ENCODE measurements at regions not wholly inside any gene's neighbourhood (a gene's known extent, or its start where the extent isn't known, plus 50 kb on each side); places are given as distances from the start of the nearest gene placed in this dataset.

DNA sequence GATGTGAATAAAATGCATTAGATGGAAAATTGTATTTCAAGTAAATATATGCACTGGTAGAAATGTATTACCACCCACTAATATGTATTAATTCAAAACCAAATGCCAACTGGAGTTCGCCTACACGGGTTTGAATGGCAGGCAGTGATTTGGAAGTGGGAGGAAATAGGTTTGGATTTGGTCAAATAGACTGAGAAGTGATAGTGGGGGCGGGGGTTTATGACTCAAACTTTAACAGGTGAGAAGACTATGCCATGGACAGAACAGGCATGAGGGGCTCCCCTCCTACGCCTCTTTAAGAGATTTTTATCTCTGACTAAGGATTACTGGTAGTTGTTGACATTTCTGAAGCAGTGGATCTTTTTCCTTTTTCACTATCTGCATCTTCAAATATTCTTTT, 677.8 kb downstream of the NTRK3 start:
- no peak overlapping the region for H3K18ac ChIP-seq (ENCODE audit: low read depth in 1 of 2, low read length in 2 of 2)
- 95% methylated on average over 3 of the region's 4 CpGs for WGBS

GRCh38 chr15:87577336-87577735, 679.2 kb downstream of the NTRK3 start:
- no peak overlapping the region for H2AK5ac ChIP-seq (ENCODE audit: low read length, severe bottlenecking)
- H3K27ac ChIP-seq (ENCODE audit: low read length, poor library complexity, severe bottlenecking) = no peak overlapping the region
- no peaks in the 10 kb centered on the region for H3K79me1 ChIP-seq (replicated peaks; ENCODE audit: low read length, poor library complexity, severe bottlenecking)
- H3K14ac ChIP-seq (ENCODE audit: low read length in 2 of 2) = no peak overlapping the region
- no peak overlapping the region for H3K23ac ChIP-seq (ENCODE audit: low read length in 2 of 2)
- H3K4me2 ChIP-seq (ENCODE audit: low read length, poor library complexity, severe bottlenecking) = no peak overlapping the region
- 90% methylated on average over 3 of the region's 3 CpGs for WGBS
- H3K4me1 ChIP-seq (ENCODE audit: control insufficient read depth, insufficient read depth, low read depth, low read length) = peaks cover 2% of the 10 kb centered on the region
- H2BK5ac ChIP-seq (ENCODE audit: low read depth, low read length, poor library complexity, severe bottlenecking) = no peak overlapping the region
- H3K4ac ChIP-seq (ENCODE audit: low read depth in 1 of 2, low read length in 2 of 2) = no peak overlapping the region
- H3K36me3 ChIP-seq (ENCODE audit: control insufficient read depth in 1 of 2, insufficient read depth in 2 of 2, low read depth in 1 of 2, low read length in 2 of 2) = no peaks in the 10 kb centered on the region
- no peak overlapping the region for H2BK12ac ChIP-seq (ENCODE audit: low read length in 2 of 2)
- no peak overlapping the region for H3K9ac ChIP-seq (ENCODE audit: low read length)
- no peak overlapping the region for H4K91ac ChIP-seq (ENCODE audit: low read length)
- no peak for DNase-seq
- H2AFZ ChIP-seq (ENCODE audit: low read depth, low read length) = no peak overlapping the region
- H3K9me3 ChIP-seq (ENCODE audit: control insufficient read depth, low read length) = no peaks in the 10 kb centered on the region
- no peak overlapping the region for H2BK120ac ChIP-seq (ENCODE audit: low read depth, low read length)
- no peaks in the 10 kb centered on the region for H3K27me3 ChIP-seq (ENCODE audit: control insufficient read depth in 1 of 2, insufficient read depth in 1 of 2, low read length in 2 of 2)
- no peak overlapping the region for H4K8ac ChIP-seq (ENCODE audit: low read length)
- no peak overlapping the region for H3K4me3 ChIP-seq (ENCODE audit: insufficient read depth in 1 of 2, low read depth in 1 of 2, low read length in 2 of 2)
- H2BK15ac ChIP-seq (ENCODE audit: low read depth, poor library complexity, severe bottlenecking) = no peak overlapping the region
- no peak overlapping the region for H3K18ac ChIP-seq (ENCODE audit: low read depth in 1 of 2, low read length in 2 of 2)

More for the DNA sequence above, 677.8 kb downstream of the NTRK3 start:
- Histone ChIP-seq H3K23ac (ENCODE audit: low read length in 2 of 2) (no peak overlapping the region), H2BK120ac (ENCODE audit: low read depth, low read length) (no peak overlapping the region), H4K8ac (ENCODE audit: low read length) (no peak overlapping the region), H4K91ac (ENCODE audit: low read length) (no peak overlapping the region), H3K4me1 (ENCODE audit: control insufficient read depth, insufficient read depth, low read depth, low read length) (no peaks in the 10 kb centered on the region), H2BK15ac (ENCODE audit: low read depth, poor library complexity, severe bottlenecking) (no peak overlapping the region), H3K4me3 (ENCODE audit: insufficient read depth in 1 of 2, low read depth in 1 of 2, low read length in 2 of 2) (no peak overlapping the region), H3K4me2 (ENCODE audit: low read length, poor library complexity, severe bottlenecking) (no peak overlapping the region), H3K79me1 (replicated peaks; ENCODE audit: low read length, poor library complexity, severe bottlenecking) (no peaks in the 10 kb centered on the region), H3K14ac (ENCODE audit: low read length in 2 of 2) (no peak overlapping the region), H2BK12ac (ENCODE audit: low read length in 2 of 2) (no peak overlapping the region), H3K4ac (ENCODE audit: low read depth in 1 of 2, low read length in 2 of 2) (no peak overlapping the region), H3K27ac (ENCODE audit: low read length, poor library complexity, severe bottlenecking) (no peak overlapping the region), H2AFZ (ENCODE audit: low read depth, low read length) (no peak overlapping the region), H3K27me3 (ENCODE audit: control insufficient read depth in 1 of 2, insufficient read depth in 1 of 2, low read length in 2 of 2) (no peaks in the 10 kb centered on the region), H2BK5ac (ENCODE audit: low read depth, low read length, poor library complexity, severe bottlenecking) (no peak overlapping the region), H3K36me3 (ENCODE audit: control insufficient read depth in 1 of 2, insufficient read depth in 2 of 2, low read depth in 1 of 2, low read length in 2 of 2) (no peaks in the 10 kb centered on the region), H3K9ac (ENCODE audit: low read length) (no peak overlapping the region), H2AK5ac (ENCODE audit: low read length, severe bottlenecking) (no peak overlapping the region), H3K9me3 (ENCODE audit: control insufficient read depth, low read length) (no peaks in the 10 kb centered on the region)
- no peak for DNase-seq

- Histone ChIP-seq H3K27me3 (ENCODE audit: control insufficient read depth in 1 of 2, insufficient read depth in 1 of 2, low read length in 2 of 2) (no peaks in the 10 kb centered on the region), H2AK5ac (ENCODE audit: low read length, severe bottlenecking) (no peak overlapping the region), H3K23ac (ENCODE audit: low read length in 2 of 2) (no peak overlapping the region), H2BK12ac (ENCODE audit: low read length in 2 of 2) (no peak overlapping the region), H2BK120ac (ENCODE audit: low read depth, low read length) (no peak overlapping the region), H3K36me3 (ENCODE audit: control insufficient read depth in 1 of 2, insufficient read depth in 2 of 2, low read depth in 1 of 2, low read length in 2 of 2) (no peaks in the 10 kb centered on the region), H3K18ac (ENCODE audit: low read depth in 1 of 2, low read length in 2 of 2) (no peak overlapping the region), H3K4ac (ENCODE audit: low read depth in 1 of 2, low read length in 2 of 2) (no peak overlapping the region), H2AFZ (ENCODE audit: low read depth, low read length) (no peak overlapping the region), H3K4me2 (ENCODE audit: low read length, poor library complexity, severe bottlenecking) (no peak overlapping the region), H3K9me3 (ENCODE audit: control insufficient read depth, low read length) (no peaks in the 10 kb centered on the region), H3K79me1 (replicated peaks; ENCODE audit: low read length, poor library complexity, severe bottlenecking) (no peaks in the 10 kb centered on the region), H2BK15ac (ENCODE audit: low read depth, poor library complexity, severe bottlenecking) (no peak overlapping the region), H3K4me3 (ENCODE audit: insufficient read depth in 1 of 2, low read depth in 1 of 2, low read length in 2 of 2) (no peak overlapping the region), H2BK5ac (ENCODE audit: low read depth, low read length, poor library complexity, severe bottlenecking) (no peak overlapping the region), H4K8ac (ENCODE audit: low read length) (no peak overlapping the region), H4K91ac (ENCODE audit: low read length) (no peak overlapping the region), H3K14ac (ENCODE audit: low read length in 2 of 2) (no peak overlapping the region), H3K9ac (ENCODE audit: low read length) (no peak overlapping the region), H3K4me1 (ENCODE audit: control insufficient read depth, insufficient read depth, low read depth, low read length) (peaks cover 2% of the 10 kb centered on the region), H3K27ac (ENCODE audit: low read length, poor library complexity, severe bottlenecking) (no peak overlapping the region)
- no peak for DNase-seq
- 97% methylated on average over 2 of the region's 3 CpGs for WGBS
Measured at GRCh38 chr15:87576486-87577176, 679.9 kb downstream of the NTRK3 start.

DNA sequence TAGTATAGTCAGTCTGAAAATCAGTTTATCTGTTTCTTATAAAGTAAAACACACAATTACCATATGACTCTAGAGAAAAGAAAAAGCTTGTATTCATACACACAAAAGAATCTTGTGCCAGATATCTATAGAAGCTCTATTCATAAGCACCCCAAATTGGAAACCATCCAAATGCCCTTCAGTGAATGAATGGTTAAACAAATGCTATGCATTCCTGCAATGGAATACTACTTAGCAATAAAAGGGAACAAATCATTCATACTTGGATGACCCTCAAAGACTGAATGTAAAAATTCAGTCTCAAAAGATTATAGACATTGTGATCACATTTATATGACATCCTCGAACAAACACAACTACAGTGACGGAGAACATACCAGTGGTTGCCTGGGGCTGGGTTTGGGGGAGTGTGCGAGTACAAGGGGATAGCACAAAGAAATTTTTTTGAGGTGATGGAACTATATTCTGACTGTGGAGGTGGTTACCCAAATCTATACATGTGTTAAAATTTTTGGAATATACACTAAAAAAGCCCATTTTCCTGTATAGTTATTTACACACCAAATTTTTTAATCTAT, 680.6 kb downstream of the NTRK3 start:
- no peak overlapping the region for H2BK5ac ChIP-seq (ENCODE audit: low read depth, low read length, poor library complexity, severe bottlenecking)
- no peak overlapping the region for H4K8ac ChIP-seq (ENCODE audit: low read length)
- DNase-seq = no peak
- H2BK15ac ChIP-seq (ENCODE audit: low read depth, poor library complexity, severe bottlenecking) = no peak overlapping the region
- H3K27ac ChIP-seq (ENCODE audit: low read length, poor library complexity, severe bottlenecking) = no peak overlapping the region
- H4K91ac ChIP-seq (ENCODE audit: low read length) = no peak overlapping the region
- no CpG with 5 or more reads among the region's 3 CpGs for WGBS
- H3K79me1 ChIP-seq (replicated peaks; ENCODE audit: low read length, poor library complexity, severe bottlenecking) = no peaks in the 10 kb centered on the region
- no peak overlapping the region for H3K14ac ChIP-seq (ENCODE audit: low read length in 2 of 2)
- no peaks in the 10 kb centered on the region for H3K9me3 ChIP-seq (ENCODE audit: control insufficient read depth, low read length)
- no peak overlapping the region for H2AFZ ChIP-seq (ENCODE audit: low read depth, low read length)
- no peak overlapping the region for H2AK5ac ChIP-seq (ENCODE audit: low read length, severe bottlenecking)
- H3K23ac ChIP-seq (ENCODE audit: low read length in 2 of 2) = no peak overlapping the region
- no peak overlapping the region for H3K4me2 ChIP-seq (ENCODE audit: low read length, poor library complexity, severe bottlenecking)
- H3K18ac ChIP-seq (ENCODE audit: low read depth in 1 of 2, low read length in 2 of 2) = no peak overlapping the region
- no peaks in the 10 kb centered on the region for H3K27me3 ChIP-seq (ENCODE audit: control insufficient read depth in 1 of 2, insufficient read depth in 1 of 2, low read length in 2 of 2)
- no peaks in the 10 kb centered on the region for H3K36me3 ChIP-seq (ENCODE audit: control insufficient read depth in 1 of 2, insufficient read depth in 2 of 2, low read depth in 1 of 2, low read length in 2 of 2)
- peaks cover 2% of the 10 kb centered on the region for H3K4me1 ChIP-seq (ENCODE audit: control insufficient read depth, insufficient read depth, low read depth, low read length)
- no peak overlapping the region for H3K4ac ChIP-seq (ENCODE audit: low read depth in 1 of 2, low read length in 2 of 2)
- H2BK120ac ChIP-seq (ENCODE audit: low read depth, low read length) = no peak overlapping the region
- no peak overlapping the region for H2BK12ac ChIP-seq (ENCODE audit: low read length in 2 of 2)
- no peak overlapping the region for H3K4me3 ChIP-seq (ENCODE audit: insufficient read depth in 1 of 2, low read depth in 1 of 2, low read length in 2 of 2)
- no peak overlapping the region for H3K9ac ChIP-seq (ENCODE audit: low read length)
